DND-41 (cell line): ENCODE measurements at regions not wholly inside any gene's neighbourhood (a gene's known extent, or its start where the extent isn't known, plus 50 kb on each side); places are given as distances from the start of the nearest gene placed in this dataset.
A peak's percentile ranks its signal among the peaks of the same experiment; 100 is the strongest.

ENCODE experiments used
- ATAC-seq: fragments of 200-7000 bp; cut with Tn5 transposase; 3 replicates; pipeline ENCODE4 v1.9.1; 2021; ENCODE audit warnings: low read depth; ENCODE audit not compliant: insufficient read depth
- DNase-seq: peaks from one replicate; pipeline ENCODE4 v3.0.0-alpha.2; 2020
- H2AFZ ChIP-seq: 2 replicates; pipeline ENCODE4 v1.6.0; 2012; ENCODE audit warnings: low read depth, low read length
- H3K27ac ChIP-seq: 2 replicates; pipeline ENCODE4 v1.5.1; 2012; ENCODE audit warnings: low read length, inconsistent platforms
- H3K27me3 ChIP-seq: fragments of 200-600 bp; sonication (generic); 2 replicates; pipeline ENCODE4 v1.6.0; 2012; ENCODE audit warnings: low read length, mild to moderate bottlenecking, inconsistent platforms; ENCODE audit not compliant: insufficient read depth, poor library complexity
- H3K36me3 ChIP-seq: 2 replicates; pipeline ENCODE4 v1.5.1; 2012; ENCODE audit warnings: low read length, inconsistent platforms; ENCODE audit not compliant: insufficient read depth
- H3K4me1 ChIP-seq: 2 replicates; pipeline ENCODE4 v1.5.1; 2012; ENCODE audit warnings: mild to moderate bottlenecking, low read length; ENCODE audit not compliant: insufficient read depth
- H3K4me2 ChIP-seq: 2 replicates; pipeline ENCODE4 v1.6.0; 2012; ENCODE audit warnings: mild to moderate bottlenecking, moderate library complexity, low read length, inconsistent platforms; ENCODE audit not compliant: insufficient read depth
- H3K4me3 ChIP-seq, 2 experiments: fragments of 200-600 bp in 1 of 2; shearing (Covaris generic) in 1 of 2; 2 replicates each; pipeline ENCODE4 v1.5.1; 2012 to 2016; ENCODE audit warnings: inconsistent platforms in 2 of 2, low read length in 2 of 2, mild to moderate bottlenecking in 2 of 2, low read depth in 1 of 2, moderate library complexity in 1 of 2
- H3K79me2 ChIP-seq: 2 replicates; pipeline ENCODE4 v1.6.0; 2012; ENCODE audit warnings: low read length, inconsistent platforms; ENCODE audit not compliant: insufficient read depth
- H3K9ac ChIP-seq: 2 replicates; pipeline ENCODE4 v1.6.0; 2012; ENCODE audit warnings: low read depth, mild to moderate bottlenecking, inconsistent platforms, low read length, moderate library complexity
- H3K9me3 ChIP-seq: 2 replicates; pipeline ENCODE4 v1.5.1; 2012; ENCODE audit warnings: low read length, moderate library complexity, mild to moderate bottlenecking, inconsistent platforms; ENCODE audit not compliant: insufficient read depth, severe bottlenecking
- H4K20me1 ChIP-seq: 2 replicates; pipeline ENCODE4 v1.6.0; 2012; ENCODE audit warnings: low read length; ENCODE audit not compliant: insufficient read depth
- EZH2 ChIP-seq: IDR thresholded peaks from 3 replicates; pipeline ENCODE4 v1.6.1; 2012; ENCODE audit warnings: borderline replicate concordance, low read depth, mild to moderate bottlenecking, moderate library complexity, low read length, inconsistent platforms; ENCODE audit not compliant: severe bottlenecking
- TF ChIP-seq, protein P1 (sequence below): IDR thresholded peaks from 2 replicates; pipeline ENCODE4 v1.5.1; 2012; ENCODE audit warnings: borderline replicate concordance, low read length, moderate library complexity, mild to moderate bottlenecking; ENCODE audit not compliant: poor library complexity, severe bottlenecking; ENCODE audit errors: extremely low read depth

DNA sequence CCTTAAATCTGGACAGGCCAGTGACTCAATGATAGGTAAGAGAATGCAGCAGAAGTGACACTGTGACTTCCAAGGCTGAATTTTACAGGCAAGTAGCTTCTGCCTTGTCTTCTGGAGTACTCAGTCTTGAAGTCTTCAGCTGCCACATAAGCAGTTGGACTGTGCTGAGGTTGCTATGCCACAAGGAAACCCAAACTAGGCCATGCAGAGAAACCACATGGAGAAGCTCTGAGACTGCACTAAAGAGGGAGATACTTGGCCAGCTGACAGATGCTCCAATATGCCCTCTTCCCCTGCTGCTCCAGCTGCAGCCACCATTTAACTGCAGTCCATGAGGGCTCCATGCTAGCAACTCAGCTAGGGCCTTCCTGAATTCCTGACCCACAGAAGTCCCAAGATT is 119.4 kb upstream of the GADL1 start:
- Histone ChIP-seq H3K4me3 (no peak overlapping the region), H2AFZ (peak overlapping the region; percentile 41), H3K79me2 (no peaks in the 10 kb centered on the region), H3K9me3 (no peaks in the 10 kb centered on the region), H3K27me3 (no peaks in the 10 kb centered on the region), H3K27ac (peak overlapping the region; percentile 76), H3K36me3 (no peaks in the 10 kb centered on the region), H4K20me1 (no peaks in the 10 kb centered on the region), H3K4me1 (peaks cover 13% of the 10 kb centered on the region), H3K4me2 (no peak overlapping the region), H3K9ac (no peak overlapping the region)
- peak; percentile 97 for ATAC-seq
- TF ChIP-seq, protein P1, sequence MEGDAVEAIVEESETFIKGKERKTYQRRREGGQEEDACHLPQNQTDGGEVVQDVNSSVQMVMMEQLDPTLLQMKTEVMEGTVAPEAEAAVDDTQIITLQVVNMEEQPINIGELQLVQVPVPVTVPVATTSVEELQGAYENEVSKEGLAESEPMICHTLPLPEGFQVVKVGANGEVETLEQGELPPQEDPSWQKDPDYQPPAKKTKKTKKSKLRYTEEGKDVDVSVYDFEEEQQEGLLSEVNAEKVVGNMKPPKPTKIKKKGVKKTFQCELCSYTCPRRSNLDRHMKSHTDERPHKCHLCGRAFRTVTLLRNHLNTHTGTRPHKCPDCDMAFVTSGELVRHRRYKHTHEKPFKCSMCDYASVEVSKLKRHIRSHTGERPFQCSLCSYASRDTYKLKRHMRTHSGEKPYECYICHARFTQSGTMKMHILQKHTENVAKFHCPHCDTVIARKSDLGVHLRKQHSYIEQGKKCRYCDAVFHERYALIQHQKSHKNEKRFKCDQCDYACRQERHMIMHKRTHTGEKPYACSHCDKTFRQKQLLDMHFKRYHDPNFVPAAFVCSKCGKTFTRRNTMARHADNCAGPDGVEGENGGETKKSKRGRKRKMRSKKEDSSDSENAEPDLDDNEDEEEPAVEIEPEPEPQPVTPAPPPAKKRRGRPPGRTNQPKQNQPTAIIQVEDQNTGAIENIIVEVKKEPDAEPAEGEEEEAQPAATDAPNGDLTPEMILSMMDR, result peak; percentile 49
- TF ChIP-seq EZH2, result no peak
- DNase-seq, result peak; percentile 77

DNA sequence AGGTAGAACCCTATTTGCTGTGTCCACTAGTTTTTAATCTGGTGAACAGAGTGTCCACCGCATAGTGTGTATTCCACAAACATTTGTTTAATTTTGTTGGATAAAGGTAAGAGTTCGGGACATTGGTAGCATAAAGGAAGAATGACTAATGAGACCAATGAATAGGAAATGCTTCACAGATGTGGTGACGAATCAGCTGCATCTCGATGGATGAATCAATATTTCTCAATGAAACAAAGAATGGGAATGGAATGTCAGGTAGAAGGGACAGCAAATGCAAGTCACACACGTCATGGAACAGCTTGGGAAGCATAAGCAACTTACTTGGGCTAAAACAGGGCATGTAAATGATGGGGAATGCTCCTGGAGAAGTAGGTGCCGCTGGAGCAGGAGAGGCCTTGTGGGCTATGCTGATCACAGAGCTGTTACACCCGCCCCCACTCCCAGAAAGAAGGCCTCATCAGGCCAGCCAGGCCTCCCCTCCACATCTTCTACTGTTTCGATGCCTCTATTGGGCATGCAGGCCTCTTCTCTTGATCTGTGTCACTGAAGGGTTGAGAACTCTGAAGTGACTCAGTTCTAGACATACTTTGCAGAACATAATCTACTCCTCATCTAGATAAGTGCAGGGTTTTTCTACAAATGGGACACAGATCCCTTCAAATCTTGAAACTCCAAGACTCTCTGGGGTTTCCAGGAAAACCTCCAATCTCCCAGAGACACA is 120.0 kb upstream of the GADL1 start:
- no peak for DNase-seq
- H4K20me1 ChIP-seq, result no peaks in the 10 kb centered on the region
- no peaks in the 10 kb centered on the region for H3K27me3 ChIP-seq
- H3K79me2 ChIP-seq, result no peaks in the 10 kb centered on the region
- peaks cover 13% of the 10 kb centered on the region for H3K4me1 ChIP-seq
- no peak for ATAC-seq
- H3K27ac ChIP-seq, result peak overlapping the region; percentile 76
- H3K9me3 ChIP-seq, result no peaks in the 10 kb centered on the region
- no peak overlapping the region for H3K4me2 ChIP-seq
- H3K9ac ChIP-seq, result no peak overlapping the region
- no peak overlapping the region for H3K4me3 ChIP-seq
- TF ChIP-seq EZH2, result no peak
- TF ChIP-seq, protein P1, result no peak
- no peaks in the 10 kb centered on the region for H3K36me3 ChIP-seq
- H2AFZ ChIP-seq, result 0 out of 2 replicates have a peak overlapping the region, but pooled peaks have one; percentile 41

DNA sequence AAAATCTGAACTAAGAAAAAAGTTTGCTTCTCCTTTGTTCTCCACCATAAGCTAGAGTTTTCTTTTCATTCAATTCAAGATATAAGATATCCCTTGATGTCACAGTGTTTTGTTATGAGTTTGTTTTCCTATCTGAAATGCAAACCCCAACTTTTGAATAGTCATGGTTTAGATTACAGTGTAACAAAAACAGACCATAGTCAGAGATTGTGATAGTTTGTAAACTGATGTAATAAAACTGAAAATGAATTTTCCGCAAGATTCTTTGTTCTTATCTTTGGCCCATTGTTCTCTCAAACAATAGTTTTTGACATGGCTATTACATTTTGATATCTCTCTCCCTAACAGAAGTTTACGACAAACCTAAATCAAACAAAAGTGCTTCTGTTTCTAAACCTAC is 121.7 kb upstream of the GADL1 start:
- Histone ChIP-seq H2AFZ (no peak overlapping the region), H3K36me3 (no peaks in the 10 kb centered on the region), H3K4me1 (peaks cover 13% of the 10 kb centered on the region), H3K4me2 (no peak overlapping the region), H4K20me1 (no peaks in the 10 kb centered on the region), H3K79me2 (no peaks in the 10 kb centered on the region), H3K9me3 (no peaks in the 10 kb centered on the region), H3K4me3 (no peak overlapping the region), H3K9ac (no peak overlapping the region), H3K27me3 (no peaks in the 10 kb centered on the region), H3K27ac (no peak overlapping the region)
- DNase-seq (no peak), ATAC-seq (no peak)
- TF ChIP-seq, protein P1, result no peak
- no peak for TF ChIP-seq EZH2
